ENCODE measurements at regions not wholly inside any gene's neighbourhood (a gene's known extent, or its start where the extent isn't known, plus 50 kb on each side); places are given as distances from the start of the nearest gene placed in this dataset.

GRCh38 chr9:31084350-31084749 is 1300.1 kb upstream of the ACO1 start:
- Histone ChIP-seq H4K20me1 (ENCODE audit: control insufficient read depth, insufficient read depth, low read depth, low read length) (no peaks in the 10 kb centered on the region), H3K27ac (ENCODE audit: low read depth, low read length) (no peak overlapping the region), H3K79me2 (ENCODE audit: control insufficient read depth, low read length) (no peaks in the 10 kb centered on the region), H3K27me3 (ENCODE audit: control insufficient read depth, low read length) (no peaks in the 10 kb centered on the region), H3F3A (ENCODE audit: control insufficient read depth, insufficient read depth) (no peaks in the 10 kb centered on the region), H3K9me3 (ENCODE audit: control insufficient read depth, insufficient read depth, low read length) (no peaks in the 10 kb centered on the region), H3K4me3 (ENCODE audit: low read length) (no peak overlapping the region), H3K36me3 (ENCODE audit: control insufficient read depth, low read length) (no peaks in the 10 kb centered on the region), H3K9me2 (replicated peaks; ENCODE audit: control insufficient read depth, low read length) (no peaks in the 10 kb centered on the region), H3K4me2 (ENCODE audit: low read length) (no peak overlapping the region), H3K4me1 (ENCODE audit: control insufficient read depth, low read length) (no peaks in the 10 kb centered on the region)
- TF ChIP-seq EZH2phosphoT487 (IDR thresholded peaks at IDR 0.05; ENCODE audit: borderline replicate concordance, low read length) = no peak
- TF ChIP-seq, protein P1, sequence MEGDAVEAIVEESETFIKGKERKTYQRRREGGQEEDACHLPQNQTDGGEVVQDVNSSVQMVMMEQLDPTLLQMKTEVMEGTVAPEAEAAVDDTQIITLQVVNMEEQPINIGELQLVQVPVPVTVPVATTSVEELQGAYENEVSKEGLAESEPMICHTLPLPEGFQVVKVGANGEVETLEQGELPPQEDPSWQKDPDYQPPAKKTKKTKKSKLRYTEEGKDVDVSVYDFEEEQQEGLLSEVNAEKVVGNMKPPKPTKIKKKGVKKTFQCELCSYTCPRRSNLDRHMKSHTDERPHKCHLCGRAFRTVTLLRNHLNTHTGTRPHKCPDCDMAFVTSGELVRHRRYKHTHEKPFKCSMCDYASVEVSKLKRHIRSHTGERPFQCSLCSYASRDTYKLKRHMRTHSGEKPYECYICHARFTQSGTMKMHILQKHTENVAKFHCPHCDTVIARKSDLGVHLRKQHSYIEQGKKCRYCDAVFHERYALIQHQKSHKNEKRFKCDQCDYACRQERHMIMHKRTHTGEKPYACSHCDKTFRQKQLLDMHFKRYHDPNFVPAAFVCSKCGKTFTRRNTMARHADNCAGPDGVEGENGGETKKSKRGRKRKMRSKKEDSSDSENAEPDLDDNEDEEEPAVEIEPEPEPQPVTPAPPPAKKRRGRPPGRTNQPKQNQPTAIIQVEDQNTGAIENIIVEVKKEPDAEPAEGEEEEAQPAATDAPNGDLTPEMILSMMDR (IDR thresholded peaks at IDR 0.05; ENCODE audit: low read depth, low read length, poor library complexity, severe bottlenecking) = no peak

DNA sequence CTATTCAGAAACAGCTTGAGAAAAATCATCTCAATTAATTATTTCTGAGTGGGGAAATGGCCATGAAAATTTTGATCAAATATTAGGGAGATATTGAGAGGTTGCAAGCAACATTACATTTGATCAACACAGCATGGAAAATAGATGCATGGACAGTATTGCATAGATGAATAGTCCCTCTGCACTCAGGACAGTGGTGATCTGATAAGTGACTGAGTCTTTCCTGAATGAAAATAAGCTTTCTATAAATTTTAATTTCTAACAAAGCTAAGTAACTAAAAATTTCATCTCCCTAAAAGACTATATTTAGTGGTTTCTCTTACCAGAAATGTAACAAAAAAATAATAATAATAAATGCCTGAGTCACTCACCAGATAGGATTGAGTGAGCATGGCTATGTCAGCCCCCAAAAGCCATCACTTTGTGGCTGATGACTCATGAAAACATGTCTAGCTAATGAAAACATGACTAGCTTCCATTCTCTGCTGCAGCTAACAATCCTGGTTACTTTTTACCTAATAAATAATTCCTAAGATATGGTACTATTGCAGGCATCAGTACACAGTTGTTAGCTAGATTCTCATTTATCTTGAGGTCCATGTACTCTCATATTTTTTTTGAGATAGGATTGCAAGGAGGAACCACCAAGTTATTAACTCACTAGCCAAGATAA is 1294.8 kb upstream of the ACO1 start:
- H4K20me1 ChIP-seq (ENCODE audit: control insufficient read depth, insufficient read depth, low read depth, low read length) = no peaks in the 10 kb centered on the region
- no peaks in the 10 kb centered on the region for H3K9me2 ChIP-seq (replicated peaks; ENCODE audit: control insufficient read depth, low read length)
- H3K4me1 ChIP-seq (ENCODE audit: control insufficient read depth, low read length) = no peaks in the 10 kb centered on the region
- no peaks in the 10 kb centered on the region for H3F3A ChIP-seq (ENCODE audit: control insufficient read depth, insufficient read depth)
- H3K36me3 ChIP-seq (ENCODE audit: control insufficient read depth, low read length) = no peaks in the 10 kb centered on the region
- no peaks in the 10 kb centered on the region for H3K27me3 ChIP-seq (ENCODE audit: control insufficient read depth, low read length)
- no peak overlapping the region for H3K4me3 ChIP-seq (ENCODE audit: low read length)
- H3K4me2 ChIP-seq (ENCODE audit: low read length) = no peak overlapping the region
- H3K9me3 ChIP-seq (ENCODE audit: control insufficient read depth, insufficient read depth, low read length) = no peaks in the 10 kb centered on the region
- H3K79me2 ChIP-seq (ENCODE audit: control insufficient read depth, low read length) = no peaks in the 10 kb centered on the region
- TF ChIP-seq EZH2phosphoT487 (IDR thresholded peaks at IDR 0.05; ENCODE audit: borderline replicate concordance, low read length) = no peak
- TF ChIP-seq, protein P1 (IDR thresholded peaks at IDR 0.05; ENCODE audit: low read depth, low read length, poor library complexity, severe bottlenecking) = no peak
- no peak overlapping the region for H3K27ac ChIP-seq (ENCODE audit: low read depth, low read length)

GRCh38 chr9:31100311-31100710 is 1284.1 kb upstream of the ACO1 start:
- Histone ChIP-seq H3K79me2 (ENCODE audit: control insufficient read depth, low read length) (no peaks in the 10 kb centered on the region), H3K9me3 (ENCODE audit: control insufficient read depth, insufficient read depth, low read length) (no peaks in the 10 kb centered on the region), H3K4me1 (ENCODE audit: control insufficient read depth, low read length) (no peaks in the 10 kb centered on the region), H3K4me3 (ENCODE audit: low read length) (no peak overlapping the region), H3K36me3 (ENCODE audit: control insufficient read depth, low read length) (no peaks in the 10 kb centered on the region), H3K27ac (ENCODE audit: low read depth, low read length) (no peak overlapping the region), H4K20me1 (ENCODE audit: control insufficient read depth, insufficient read depth, low read depth, low read length) (no peaks in the 10 kb centered on the region), H3F3A (ENCODE audit: control insufficient read depth, insufficient read depth) (no peaks in the 10 kb centered on the region), H3K4me2 (ENCODE audit: low read length) (no peak overlapping the region), H3K27me3 (ENCODE audit: control insufficient read depth, low read length) (no peaks in the 10 kb centered on the region), H3K9me2 (replicated peaks; ENCODE audit: control insufficient read depth, low read length) (no peaks in the 10 kb centered on the region)
- TF ChIP-seq, protein P1 (IDR thresholded peaks at IDR 0.05; ENCODE audit: low read depth, low read length, poor library complexity, severe bottlenecking) = no peak
- no peak for TF ChIP-seq EZH2phosphoT487 (IDR thresholded peaks at IDR 0.05; ENCODE audit: borderline replicate concordance, low read length)

Measured in DOHH2 (cell line).